Thoracic aorta (tissue), 2 donors: ENCODE measurements at regions not wholly inside any gene's neighbourhood (a gene's known extent, or its start where the extent isn't known, plus 50 kb on each side); places are given as distances from the start of the nearest gene placed in this dataset.

Experiments used
- ATAC-seq: fragments of 150-250 bp; one replicate; pipeline ENCODE4 v1.8.0; 2017; ENCODE audit warnings: low read depth; ENCODE audit not compliant: insufficient number of reproducible peaks, low FRiP score
- DNase-seq: peaks from one replicate; pipeline ENCODE4 v3.0.0-alpha.2; 2020; ENCODE audit warnings: low spot score
- H3K27ac ChIP-seq, 2 donors: fragments of 200-600 bp; sonication (generic); 1 replicate in 1 of 2; 2 replicates in 1 of 2; pipeline ENCODE4 v1.5.1; 2016; ENCODE audit warnings: mild to moderate bottlenecking in 2 of 2, moderate library complexity in 2 of 2
- H3K27me3 ChIP-seq: fragments of 200-600 bp; sonication (generic); replicated peaks from 2 replicates; pipeline ENCODE4 v1.6.0; 2016; ENCODE audit warnings: mild to moderate bottlenecking; ENCODE audit not compliant: insufficient read depth
- H3K36me3 ChIP-seq: fragments of 200-600 bp; sonication (generic); one replicate; pipeline ENCODE4 v1.5.1; 2016
- H3K4me1 ChIP-seq, 2 donors: fragments of 200-600 bp; sonication (generic); 1 replicate in 1 of 2; 2 replicates in 1 of 2; pipeline versions ENCODE4 v1.5.1 to v1.6.0; 2016; ENCODE audit warnings: low read depth in 2 of 2, mild to moderate bottlenecking in 1 of 2; ENCODE audit not compliant: control insufficient read depth in 1 of 2
- H3K4me3 ChIP-seq: fragments of 200-600 bp; sonication (generic); 2 replicates; pipeline ENCODE4 v1.5.1; 2016; ENCODE audit warnings: mild to moderate bottlenecking
- H3K9me3 ChIP-seq: fragments of 200-600 bp; sonication (generic); 2 replicates; pipeline ENCODE4 v1.5.1; 2016
- CTCF ChIP-seq: fragments of 200-600 bp; sonication (generic); IDR thresholded peaks from one replicate; pipeline ENCODE4 v1.5.1; 2019; ENCODE audit warnings: antibody characterized with exemption

GRCh38 chr9:78892769-78893168, 595.8 kb downstream of the PSAT1 start:
- Histone ChIP-seq H3K27me3 (no peaks in the 10 kb centered on the region), H3K4me3 (no peak overlapping the region), H3K4me1 (no peaks in the 10 kb centered on the region), H3K9me3 (peaks cover 2% of the 10 kb centered on the region), H3K36me3 (no peaks in the 10 kb centered on the region), H3K27ac (no peak overlapping the region)
- no peak for TF ChIP-seq CTCF
- DNase-seq (no peak), ATAC-seq (no peak)

DNA sequence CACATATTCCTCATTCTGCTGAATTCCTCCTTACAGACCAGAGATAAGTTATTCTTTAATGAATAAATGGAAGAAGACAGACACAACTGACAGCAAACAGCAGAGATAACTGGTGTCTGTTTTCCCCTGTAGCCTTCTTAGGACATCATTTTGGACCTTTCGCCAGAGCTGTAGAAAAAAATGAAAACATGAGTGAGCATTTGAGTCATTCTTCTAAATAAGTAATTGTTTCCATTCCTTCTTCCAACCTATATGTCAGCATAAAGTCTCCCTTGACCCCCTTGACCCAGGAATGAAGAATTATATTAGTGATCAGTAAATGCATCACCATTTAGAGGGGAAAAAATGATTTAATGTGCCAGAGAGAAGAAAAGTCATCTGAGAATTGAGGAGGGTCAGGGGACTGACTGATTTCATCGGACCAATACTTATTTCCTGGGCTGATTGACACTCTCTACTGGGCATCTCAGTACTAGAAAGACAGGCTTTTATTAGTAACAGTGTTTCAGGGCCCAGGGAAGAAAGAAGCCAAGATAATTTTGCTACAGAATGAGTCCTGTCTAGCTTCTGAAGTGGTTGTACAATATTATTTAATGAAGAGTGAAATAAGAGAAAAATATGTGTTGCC, 597.0 kb downstream of the PSAT1 start:
- H3K9me3 ChIP-seq: peaks cover 2% of the 10 kb centered on the region
- ATAC-seq (no peak), DNase-seq (no peak)
- H3K27ac ChIP-seq: no peak overlapping the region
- TF ChIP-seq CTCF: no peak
- no peaks in the 10 kb centered on the region for H3K36me3 ChIP-seq
- H3K4me1 ChIP-seq: no peaks in the 10 kb centered on the region
- H3K4me3 ChIP-seq: no peak overlapping the region
- no peaks in the 10 kb centered on the region for H3K27me3 ChIP-seq

GRCh38 chr9:78896479-78896878, 599.6 kb downstream of the PSAT1 start:
- Histone ChIP-seq H3K9me3 (no peaks in the 10 kb centered on the region), H3K27me3 (no peaks in the 10 kb centered on the region), H3K36me3 (no peaks in the 10 kb centered on the region), H3K4me3 (no peak overlapping the region), H3K4me1 (no peaks in the 10 kb centered on the region), H3K27ac (no peak overlapping the region)
- DNase-seq: no peak
- TF ChIP-seq CTCF: no peak
- ATAC-seq: no peak

GRCh38 chr9:78898234-78898633, 601.3 kb downstream of the PSAT1 start:
- no peak for ATAC-seq
- no peak for TF ChIP-seq CTCF
- Histone ChIP-seq H3K4me3 (no peak overlapping the region), H3K4me1 (no peaks in the 10 kb centered on the region), H3K27me3 (no peaks in the 10 kb centered on the region), H3K27ac (no peak overlapping the region), H3K36me3 (no peaks in the 10 kb centered on the region), H3K9me3 (no peaks in the 10 kb centered on the region)
- DNase-seq: no peak

- no peak for ATAC-seq
Observed at GRCh38 chr9:78899006-78899405, 602.1 kb downstream of the PSAT1 start.

More at GRCh38 chr9:78899006-78899405, 602.1 kb downstream of the PSAT1 start:
- Histone ChIP-seq H3K27me3 (no peaks in the 10 kb centered on the region), H3K36me3 (no peaks in the 10 kb centered on the region), H3K4me3 (no peak overlapping the region), H3K4me1 (no peaks in the 10 kb centered on the region), H3K9me3 (no peaks in the 10 kb centered on the region), H3K27ac (no peak overlapping the region)
- DNase-seq: no peak
- TF ChIP-seq CTCF: no peak
